IPS-20b (cell line): ENCODE measurements at regions not wholly inside any gene's neighbourhood (a gene's known extent, or its start where the extent isn't known, plus 50 kb on each side); places are given as distances from the start of the nearest gene placed in this dataset.

Source experiments
- H3K27ac ChIP-seq: one replicate; pipeline ENCODE4 v1.5.1; 2013; ENCODE audit warnings: low read length
- H3K27me3 ChIP-seq: 2 replicates; pipeline ENCODE4 v1.6.1; 2013; ENCODE audit warnings: mild to moderate bottlenecking, low read length, inconsistent platforms; ENCODE audit not compliant: insufficient read depth
- H3K36me3 ChIP-seq: 2 replicates; pipeline ENCODE4 v1.6.1; 2013; ENCODE audit warnings: low read depth, mild to moderate bottlenecking, inconsistent platforms, low read length, moderate library complexity; ENCODE audit not compliant: insufficient read depth
- H3K4me1 ChIP-seq: 2 replicates; pipeline ENCODE4 v1.6.1; 2013; ENCODE audit warnings: mild to moderate bottlenecking, control low read depth, inconsistent platforms, low read length, moderate library complexity; ENCODE audit not compliant: insufficient read depth
- H3K4me3 ChIP-seq: 2 replicates; pipeline ENCODE4 v1.5.1; 2013; ENCODE audit warnings: mild to moderate bottlenecking, low read length, inconsistent platforms
- H3K9ac ChIP-seq: 2 replicates; pipeline ENCODE4 v1.6.1; 2013; ENCODE audit warnings: low read depth, mild to moderate bottlenecking, inconsistent platforms, low read length, moderate library complexity
- H3K9me3 ChIP-seq: 2 replicates; pipeline ENCODE4 v1.6.1; 2013; ENCODE audit warnings: mild to moderate bottlenecking, low read depth, low read length, inconsistent platforms; ENCODE audit not compliant: insufficient read depth

GRCh38 chr7:13028036-13028824, 340.8 kb downstream of the ARL4A start:
- no peak overlapping the region for H3K9ac ChIP-seq
- no peaks in the 10 kb centered on the region for H3K27me3 ChIP-seq
- H3K9me3 ChIP-seq = no peaks in the 10 kb centered on the region
- H3K36me3 ChIP-seq = no peaks in the 10 kb centered on the region
- H3K4me3 ChIP-seq = no peak overlapping the region
- no peak overlapping the region for H3K27ac ChIP-seq
- H3K4me1 ChIP-seq = peaks cover 16% of the 10 kb centered on the region

- Histone ChIP-seq H3K4me1 (peaks cover 20% of the 10 kb centered on the region), H3K4me3 (no peak overlapping the region), H3K27ac (no peak overlapping the region), H3K27me3 (no peaks in the 10 kb centered on the region), H3K9ac (no peak overlapping the region), H3K9me3 (no peaks in the 10 kb centered on the region), H3K36me3 (no peaks in the 10 kb centered on the region)
These were observed 341.3 kb downstream of the ARL4A start for GRCh38 chr7:13028825-13029099.

DNA sequence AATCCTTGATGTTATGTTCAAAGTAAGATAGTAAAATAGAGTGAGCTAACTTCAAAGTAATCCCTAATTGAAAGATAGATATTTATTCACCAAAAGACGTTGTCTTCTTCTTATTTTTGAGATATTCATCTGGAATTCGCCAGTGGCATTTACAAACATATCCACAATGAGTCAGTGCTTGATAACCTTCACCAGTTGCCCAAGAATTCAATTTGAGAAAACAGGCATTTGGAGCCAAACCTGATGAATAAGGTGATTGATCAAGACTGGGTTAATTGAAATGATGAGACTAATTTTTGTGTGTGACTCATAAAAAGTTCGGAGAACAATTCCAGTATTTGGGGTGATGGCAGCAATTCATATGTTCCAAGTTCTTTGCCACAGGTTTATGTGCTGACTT, 344.0 kb downstream of the ARL4A start:
- Histone ChIP-seq H3K9me3 (no peaks in the 10 kb centered on the region), H3K4me1 (peaks cover 31% of the 10 kb centered on the region), H3K27ac (no peak overlapping the region), H3K4me3 (no peak overlapping the region), H3K27me3 (no peaks in the 10 kb centered on the region), H3K36me3 (no peaks in the 10 kb centered on the region), H3K9ac (no peak overlapping the region)

DNA sequence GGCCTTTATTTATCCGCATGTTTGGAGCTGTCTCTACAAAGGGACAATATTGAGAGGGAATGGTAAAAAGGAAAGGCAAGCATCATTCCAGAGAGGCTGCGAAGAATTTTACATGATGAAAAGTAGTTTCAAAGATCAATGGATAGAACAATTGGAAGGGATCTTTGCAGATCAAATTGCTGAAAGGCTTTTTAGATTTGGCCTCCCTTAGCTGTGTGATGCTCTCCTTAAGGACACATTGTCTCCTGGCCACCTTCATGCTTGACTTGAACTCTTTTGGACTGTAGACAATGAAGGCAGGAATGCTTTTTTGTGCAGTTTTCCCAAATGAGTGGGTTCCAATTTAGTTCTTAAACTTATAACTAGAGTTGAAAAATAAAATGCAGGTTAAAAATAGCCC, 344.7 kb downstream of the ARL4A start:
- H3K27ac ChIP-seq = no peak overlapping the region
- peak overlapping the region; percentile 47; the same call in 1 of the 2 replicates for H3K9ac ChIP-seq

DNA sequence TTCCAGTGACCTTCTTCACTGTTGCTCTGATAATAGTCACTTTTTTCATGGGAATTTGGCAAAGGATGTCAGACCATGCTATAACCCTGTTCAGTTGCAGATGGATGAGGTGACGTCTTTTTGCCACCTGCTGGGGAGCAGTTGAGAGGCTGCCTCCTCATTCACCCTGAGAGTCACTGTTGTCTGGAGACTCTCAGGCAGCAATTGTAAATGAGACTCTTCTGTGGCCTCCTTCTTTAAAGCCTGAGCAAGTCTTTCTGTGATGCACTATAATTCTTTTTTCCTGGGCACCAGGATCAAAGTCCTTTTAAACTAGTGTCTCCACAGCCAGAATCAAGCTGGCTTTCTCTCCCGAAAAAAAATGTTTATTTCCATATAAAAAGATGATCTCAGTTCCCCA, 345.1 kb downstream of the ARL4A start:
- no peaks in the 10 kb centered on the region for H3K9me3 ChIP-seq
- no peaks in the 10 kb centered on the region for H3K36me3 ChIP-seq
- peak overlapping the region; percentile 40; the same call in 1 of the 2 replicates for H3K4me3 ChIP-seq
- peaks cover 31% of the 10 kb centered on the region for H3K4me1 ChIP-seq
- peak overlapping the region; percentile 47; the same call in 1 of the 2 replicates for H3K9ac ChIP-seq
- H3K27ac ChIP-seq = peak overlapping the region; percentile 12
- H3K27me3 ChIP-seq = no peaks in the 10 kb centered on the region

More for the DNA sequence above, 344.7 kb downstream of the ARL4A start:
- H3K36me3 ChIP-seq = no peaks in the 10 kb centered on the region
- peaks cover 31% of the 10 kb centered on the region for H3K4me1 ChIP-seq
- H3K9me3 ChIP-seq = no peaks in the 10 kb centered on the region
- H3K4me3 ChIP-seq = peak overlapping the region; percentile 40; the same call in 1 of the 2 replicates
- no peaks in the 10 kb centered on the region for H3K27me3 ChIP-seq

GRCh38 chr7:13034693-13035092, 347.3 kb downstream of the ARL4A start:
- no peaks in the 10 kb centered on the region for H3K36me3 ChIP-seq
- H3K27me3 ChIP-seq = no peaks in the 10 kb centered on the region
- H3K4me1 ChIP-seq = peaks cover 31% of the 10 kb centered on the region
- 0 out of 2 replicates have a peak overlapping the region, but pooled peaks have one; percentile 29 for H3K4me3 ChIP-seq
- no peaks in the 10 kb centered on the region for H3K9me3 ChIP-seq
- H3K27ac ChIP-seq = no peak overlapping the region
- no peak overlapping the region for H3K9ac ChIP-seq

GRCh38 chr7:13035233-13035632, 347.8 kb downstream of the ARL4A start:
- H3K4me1 ChIP-seq = peaks cover 31% of the 10 kb centered on the region
- no peak overlapping the region for H3K9ac ChIP-seq
- H3K27ac ChIP-seq = no peak overlapping the region
- H3K27me3 ChIP-seq = no peaks in the 10 kb centered on the region
- no peaks in the 10 kb centered on the region for H3K36me3 ChIP-seq
- H3K4me3 ChIP-seq = 0 out of 2 replicates have a peak overlapping the region, but pooled peaks have one; percentile 29
- no peaks in the 10 kb centered on the region for H3K9me3 ChIP-seq

DNA sequence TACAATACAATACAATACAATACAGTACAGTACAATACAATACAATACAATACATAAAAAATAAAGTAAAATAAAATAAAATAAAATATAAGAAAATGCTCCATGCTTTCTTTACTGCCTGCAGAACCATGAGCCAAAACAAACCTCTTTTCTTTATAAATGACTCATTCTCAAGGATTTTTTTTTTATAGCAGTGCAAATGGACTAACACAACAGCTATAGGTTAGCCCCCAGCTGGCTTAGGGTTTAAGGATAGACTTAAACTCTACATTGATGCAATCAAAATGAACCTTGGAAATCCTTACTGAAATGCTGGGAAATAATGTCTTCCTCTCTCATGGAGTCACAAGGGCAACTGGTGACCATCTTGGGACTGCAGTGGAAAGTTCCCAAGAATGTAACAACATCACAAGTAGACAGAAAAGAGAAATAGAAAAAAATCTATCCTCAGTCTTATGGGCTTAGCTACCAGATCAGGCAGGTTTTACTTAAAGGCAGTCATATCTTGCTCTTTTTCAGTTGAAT, 348.9 kb downstream of the ARL4A start:
- Histone ChIP-seq H3K27me3 (no peaks in the 10 kb centered on the region), H3K9me3 (no peaks in the 10 kb centered on the region), H3K36me3 (no peaks in the 10 kb centered on the region), H3K4me1 (peaks cover 31% of the 10 kb centered on the region), H3K9ac (no peak overlapping the region), H3K4me3 (no peak overlapping the region; the same call in 1 of the 2 replicates), H3K27ac (no peak overlapping the region)

GRCh38 chr7:13037216-13037615, 349.8 kb downstream of the ARL4A start:
- Histone ChIP-seq H3K27ac (no peak overlapping the region), H3K36me3 (no peaks in the 10 kb centered on the region), H3K9ac (no peak overlapping the region), H3K4me1 (peaks cover 25% of the 10 kb centered on the region), H3K9me3 (no peaks in the 10 kb centered on the region), H3K27me3 (no peaks in the 10 kb centered on the region), H3K4me3 (no peak overlapping the region)

- Histone ChIP-seq H3K9ac (no peak overlapping the region), H3K27me3 (no peaks in the 10 kb centered on the region), H3K4me1 (no peaks in the 10 kb centered on the region), H3K27ac (no peak overlapping the region), H3K36me3 (no peaks in the 10 kb centered on the region), H3K9me3 (no peaks in the 10 kb centered on the region), H3K4me3 (no peak overlapping the region)
These were observed 354.0 kb downstream of the ARL4A start for GRCh38 chr7:13041368-13041988.

DNA sequence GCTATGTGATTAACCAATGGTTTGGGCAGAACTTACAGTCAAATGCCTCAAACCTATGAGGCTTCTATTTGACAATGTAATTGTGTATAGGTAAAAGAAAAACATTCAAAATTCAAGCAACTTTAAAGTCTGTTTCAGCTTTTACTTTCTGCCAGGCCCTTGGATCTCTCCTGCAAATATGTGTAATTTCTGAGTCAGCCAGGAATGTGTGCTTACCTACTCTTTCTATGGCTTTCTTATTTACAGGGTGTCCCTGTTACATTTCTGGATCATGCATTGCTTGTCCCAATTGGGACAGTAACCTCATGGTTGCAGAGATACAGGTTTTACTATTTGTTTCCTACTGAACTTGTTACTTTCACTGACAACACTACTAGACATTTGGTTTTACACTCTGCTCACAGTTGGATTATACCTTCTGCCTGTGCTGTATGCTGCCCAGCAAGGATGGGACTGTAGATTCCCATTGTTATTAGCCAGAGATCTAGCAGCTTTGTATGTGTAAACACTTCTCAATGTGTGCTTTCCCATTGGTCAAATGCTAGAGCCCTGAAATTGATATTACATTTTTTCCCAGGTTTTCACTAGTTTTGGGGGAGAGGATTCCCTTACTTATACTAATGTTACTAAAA, 355.3 kb downstream of the ARL4A start:
- H3K9ac ChIP-seq = no peak overlapping the region
- H3K27me3 ChIP-seq = no peaks in the 10 kb centered on the region
- H3K4me3 ChIP-seq = no peak overlapping the region
- H3K4me1 ChIP-seq = no peaks in the 10 kb centered on the region
- H3K27ac ChIP-seq = no peak overlapping the region
- H3K9me3 ChIP-seq = no peaks in the 10 kb centered on the region
- H3K36me3 ChIP-seq = no peaks in the 10 kb centered on the region
